SH-SY5Y (cell line): ENCODE measurements at regions not wholly inside any gene's neighbourhood (a gene's known extent, or its start where the extent isn't known, plus 50 kb on each side); places are given as distances from the start of the nearest gene placed in this dataset.

Experiments used
- GATA2 ChIP-seq: IDR thresholded peaks from 2 replicates; pipeline ENCODE4 v1.6.1; 2011; ENCODE audit warnings: mild to moderate bottlenecking, low read depth, low read length
- GATA3 ChIP-seq: IDR thresholded peaks from 2 replicates; pipeline ENCODE4 v1.6.1; 2011; ENCODE audit warnings: low read depth, mild to moderate bottlenecking, low read length, moderate library complexity

DNA sequence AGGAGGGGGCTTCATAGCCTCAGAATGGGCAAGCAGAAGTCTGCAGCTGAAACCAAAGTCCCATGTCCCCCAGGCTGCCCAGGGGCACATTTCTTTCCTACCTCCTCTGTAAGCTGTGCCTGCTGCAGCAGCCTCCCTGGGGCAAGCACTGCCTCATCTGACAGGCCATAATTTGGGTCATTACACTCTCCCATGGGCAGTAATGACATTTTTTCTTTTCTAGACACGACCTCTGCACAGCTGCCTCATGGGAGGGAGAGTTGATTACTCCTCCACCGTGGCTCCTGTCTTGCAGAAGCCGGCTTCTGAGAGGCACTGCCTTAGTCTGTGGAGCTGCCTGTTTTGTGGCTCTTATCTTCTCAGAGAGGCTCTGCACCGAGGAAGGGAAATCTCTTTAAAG lies 268.9 kb downstream of the TDRD15 start:
- no peak for TF ChIP-seq GATA2
- TF ChIP-seq GATA3, result no peak
